ENCODE measurements at regions not wholly inside any gene's neighbourhood (a gene's known extent, or its start where the extent isn't known, plus 50 kb on each side); places are given as distances from the start of the nearest gene placed in this dataset.
"Not testable (repeated sequence)": the region's sequence is repeated elsewhere in the genome, so short reads cannot be mapped to it uniquely, and the experiment has no call there.

DNA sequence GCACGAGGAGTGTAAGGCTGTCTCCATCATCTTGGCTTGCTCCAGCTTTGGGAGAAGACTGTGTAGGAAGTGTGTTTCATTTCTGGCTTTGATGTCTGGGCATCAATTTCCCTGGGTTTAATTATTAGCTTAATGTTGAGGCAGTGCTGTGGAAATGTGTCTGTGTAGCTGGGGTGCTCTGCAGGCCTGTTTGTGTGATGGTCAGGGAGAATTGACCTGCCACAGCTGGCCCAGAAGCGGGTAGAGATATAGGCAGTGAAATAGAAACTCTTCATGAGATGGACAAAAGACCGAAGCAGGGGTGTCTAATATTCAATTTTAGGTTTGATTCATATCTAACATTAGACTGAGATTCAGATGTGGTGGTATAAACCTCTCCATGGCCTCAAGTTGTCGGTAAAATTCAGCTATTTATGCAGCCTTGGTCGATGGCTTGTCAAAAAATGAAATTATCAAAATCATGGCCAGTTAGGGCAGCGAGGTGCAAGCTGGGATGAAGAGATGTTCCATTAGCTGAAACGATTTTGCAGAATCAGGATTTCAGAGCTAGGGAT, 95.3 kb upstream of the SNX9 start:
- H3K27ac Mint-ChIP-seq, result no peak overlapping the region
- TF ChIP-seq, protein P1, sequence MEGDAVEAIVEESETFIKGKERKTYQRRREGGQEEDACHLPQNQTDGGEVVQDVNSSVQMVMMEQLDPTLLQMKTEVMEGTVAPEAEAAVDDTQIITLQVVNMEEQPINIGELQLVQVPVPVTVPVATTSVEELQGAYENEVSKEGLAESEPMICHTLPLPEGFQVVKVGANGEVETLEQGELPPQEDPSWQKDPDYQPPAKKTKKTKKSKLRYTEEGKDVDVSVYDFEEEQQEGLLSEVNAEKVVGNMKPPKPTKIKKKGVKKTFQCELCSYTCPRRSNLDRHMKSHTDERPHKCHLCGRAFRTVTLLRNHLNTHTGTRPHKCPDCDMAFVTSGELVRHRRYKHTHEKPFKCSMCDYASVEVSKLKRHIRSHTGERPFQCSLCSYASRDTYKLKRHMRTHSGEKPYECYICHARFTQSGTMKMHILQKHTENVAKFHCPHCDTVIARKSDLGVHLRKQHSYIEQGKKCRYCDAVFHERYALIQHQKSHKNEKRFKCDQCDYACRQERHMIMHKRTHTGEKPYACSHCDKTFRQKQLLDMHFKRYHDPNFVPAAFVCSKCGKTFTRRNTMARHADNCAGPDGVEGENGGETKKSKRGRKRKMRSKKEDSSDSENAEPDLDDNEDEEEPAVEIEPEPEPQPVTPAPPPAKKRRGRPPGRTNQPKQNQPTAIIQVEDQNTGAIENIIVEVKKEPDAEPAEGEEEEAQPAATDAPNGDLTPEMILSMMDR (conservative IDR thresholded peaks at IDR 0.05), result no peak
- no peak overlapping the region for H3K4me3 Mint-ChIP-seq
- H3K9me3 Mint-ChIP-seq, result peaks cover 4% of the 10 kb centered on the region
- no peak for DNase-seq (ENCODE audit: extremely low spot score, unreplicated experiment)
- peaks cover 3% of the 10 kb centered on the region for H3K27me3 Mint-ChIP-seq
- H3K4me1 Mint-ChIP-seq (ENCODE audit: unreplicated experiment), result peaks cover 7% of the 10 kb centered on the region
- H3K36me3 Mint-ChIP-seq, result peaks cover 3% of the 10 kb centered on the region

DNA sequence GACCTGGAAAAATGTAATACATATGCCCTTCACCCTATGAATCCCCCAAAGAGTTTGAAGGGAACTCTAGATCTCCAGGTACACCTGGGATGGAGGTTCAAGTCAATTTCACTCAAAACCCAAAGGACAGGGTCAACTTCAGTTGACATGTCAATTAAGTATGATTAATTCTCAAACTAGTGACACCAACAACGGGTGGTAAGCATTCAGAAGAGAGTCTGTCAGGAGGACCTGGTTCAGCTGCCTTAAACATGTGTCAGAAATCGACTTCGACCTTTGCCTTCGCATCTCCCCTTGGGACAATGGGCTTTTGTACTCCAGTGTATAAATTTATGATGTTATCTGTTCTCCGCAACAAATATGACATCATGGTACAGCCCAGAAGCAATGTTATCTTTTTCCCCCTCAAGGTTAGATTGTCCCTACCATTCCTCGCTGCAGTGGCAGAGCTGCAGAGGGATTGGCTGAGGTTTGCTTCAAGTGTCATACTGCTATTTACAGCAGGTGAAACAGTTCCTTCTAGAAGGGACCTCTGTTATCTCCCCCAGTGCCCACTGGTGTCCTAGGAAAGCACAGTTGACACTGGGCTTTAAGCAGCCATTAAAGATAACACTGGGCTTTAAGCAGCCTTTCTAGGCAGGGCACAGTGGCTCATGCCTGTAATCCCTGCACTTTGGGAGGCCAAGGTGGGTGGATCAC, 94.7 kb upstream of the SNX9 start:
- peaks cover 7% of the 10 kb centered on the region for H3K4me1 Mint-ChIP-seq (ENCODE audit: unreplicated experiment)
- no peak overlapping the region for H3K4me3 Mint-ChIP-seq
- peaks cover 4% of the 10 kb centered on the region for H3K9me3 Mint-ChIP-seq
- TF ChIP-seq, protein P1 (conservative IDR thresholded peaks at IDR 0.05), result no peak
- no peaks in the 10 kb centered on the region for H3K27me3 Mint-ChIP-seq
- peaks cover 3% of the 10 kb centered on the region for H3K36me3 Mint-ChIP-seq
- no peak overlapping the region for H3K27ac Mint-ChIP-seq
- DNase-seq (ENCODE audit: extremely low spot score, unreplicated experiment), result no peak

DNA sequence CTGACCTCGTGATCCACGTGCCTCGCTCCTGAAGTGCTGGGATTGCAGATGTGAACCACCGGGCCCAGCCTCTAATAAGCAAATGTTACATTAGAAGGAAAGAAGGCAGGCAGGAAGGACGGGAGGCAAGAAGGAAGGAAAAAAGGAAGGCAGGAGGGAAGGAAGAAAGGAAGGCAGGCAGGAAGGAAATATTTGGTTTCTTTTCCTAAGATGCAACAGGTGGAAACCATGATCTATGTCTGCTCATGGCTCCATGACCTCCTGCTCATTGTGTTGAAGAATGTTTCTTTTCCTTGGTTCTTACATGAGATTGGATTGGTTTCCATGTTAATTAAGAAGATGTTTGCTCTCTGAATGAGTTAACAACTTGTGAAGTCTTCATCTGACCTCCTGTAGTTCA, 91.8 kb upstream of the SNX9 start:
- H3K36me3 Mint-ChIP-seq, result peaks cover under 1% of the 10 kb centered on the region
- no peaks in the 10 kb centered on the region for H3K27me3 Mint-ChIP-seq
- DNase-seq (ENCODE audit: extremely low spot score, unreplicated experiment), result no peak
- TF ChIP-seq, protein P1 (conservative IDR thresholded peaks at IDR 0.05), result no peak
- no peak overlapping the region for H3K27ac Mint-ChIP-seq
- peaks cover 2% of the 10 kb centered on the region for H3K9me3 Mint-ChIP-seq
- H3K4me3 Mint-ChIP-seq, result no peak overlapping the region
- H3K4me1 Mint-ChIP-seq (ENCODE audit: unreplicated experiment), result peaks cover 7% of the 10 kb centered on the region

DNA sequence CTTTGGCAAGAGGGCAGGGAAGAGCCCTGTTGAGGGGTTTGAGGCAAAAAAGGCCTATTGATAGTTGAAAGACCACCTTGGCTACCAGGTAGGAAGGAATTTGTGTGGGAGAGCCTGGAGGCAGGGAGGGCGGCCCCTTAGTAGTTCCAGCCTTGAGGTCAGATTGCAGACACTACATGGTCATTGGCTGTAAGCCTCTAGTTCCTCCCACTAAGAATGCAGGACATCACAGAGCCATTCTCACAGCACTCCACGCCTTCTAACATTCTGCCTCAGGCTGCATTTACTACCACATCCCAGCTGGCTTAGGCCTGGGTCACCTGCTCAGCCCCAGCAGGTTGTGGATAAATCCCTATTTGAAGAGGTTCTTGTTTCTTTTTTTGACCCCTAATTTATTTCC, 91.0 kb upstream of the SNX9 start:
- no peak overlapping the region for H3K4me3 Mint-ChIP-seq
- H3K27ac Mint-ChIP-seq, result no peak overlapping the region
- no peaks in the 10 kb centered on the region for H3K9me3 Mint-ChIP-seq
- peaks cover 7% of the 10 kb centered on the region for H3K4me1 Mint-ChIP-seq (ENCODE audit: unreplicated experiment)
- no peaks in the 10 kb centered on the region for H3K36me3 Mint-ChIP-seq
- TF ChIP-seq, protein P1 (conservative IDR thresholded peaks at IDR 0.05), result no peak
- no peaks in the 10 kb centered on the region for H3K27me3 Mint-ChIP-seq
- DNase-seq (ENCODE audit: extremely low spot score, unreplicated experiment), result no peak

DNA sequence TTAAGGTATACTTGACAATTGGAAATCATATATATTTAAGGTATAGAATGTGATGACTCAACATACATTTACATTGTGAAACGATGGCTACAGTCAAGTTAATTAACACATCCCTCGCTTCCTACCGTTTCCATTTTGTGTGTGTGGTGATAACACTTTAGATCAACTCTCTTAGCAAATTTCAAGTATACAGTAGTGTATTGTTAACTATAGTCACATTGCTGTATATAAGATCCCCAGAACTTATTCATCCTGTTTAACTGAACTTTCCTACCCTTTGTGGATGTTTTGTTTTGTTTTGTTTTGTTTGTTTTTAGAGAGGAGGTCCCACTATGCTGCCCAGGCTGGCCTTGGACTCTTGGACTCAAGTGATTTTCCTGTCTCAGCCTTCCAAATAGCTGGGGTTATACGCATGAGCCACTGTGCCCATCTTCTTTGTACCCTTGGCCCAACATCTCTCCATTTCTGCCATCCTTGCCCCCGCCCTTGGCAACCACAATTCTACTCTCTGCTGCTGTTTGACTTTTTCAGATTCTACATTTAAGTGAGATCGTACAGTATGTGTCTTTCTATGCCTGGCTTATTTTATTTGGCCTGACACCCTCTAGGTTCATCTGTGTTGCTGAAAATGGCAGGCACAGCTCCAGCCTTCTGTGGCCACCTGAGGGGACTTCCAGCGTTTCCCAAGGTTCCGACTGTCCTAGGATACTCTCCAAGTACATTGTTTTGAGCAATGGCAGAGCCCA, 90.5 kb upstream of the SNX9 start:
- TF ChIP-seq, protein P1 (conservative IDR thresholded peaks at IDR 0.05), result no peak
- Mint-ChIP-seq H3K36me3 (no peaks in the 10 kb centered on the region), H3K27ac (no peak overlapping the region), H3K9me3 (peaks cover under 1% of the 10 kb centered on the region), H3K4me1 (ENCODE audit: unreplicated experiment) (peaks cover 4% of the 10 kb centered on the region), H3K4me3 (no peak overlapping the region), H3K27me3 (no peaks in the 10 kb centered on the region)
- DNase-seq (ENCODE audit: extremely low spot score, unreplicated experiment), result no peak

DNA sequence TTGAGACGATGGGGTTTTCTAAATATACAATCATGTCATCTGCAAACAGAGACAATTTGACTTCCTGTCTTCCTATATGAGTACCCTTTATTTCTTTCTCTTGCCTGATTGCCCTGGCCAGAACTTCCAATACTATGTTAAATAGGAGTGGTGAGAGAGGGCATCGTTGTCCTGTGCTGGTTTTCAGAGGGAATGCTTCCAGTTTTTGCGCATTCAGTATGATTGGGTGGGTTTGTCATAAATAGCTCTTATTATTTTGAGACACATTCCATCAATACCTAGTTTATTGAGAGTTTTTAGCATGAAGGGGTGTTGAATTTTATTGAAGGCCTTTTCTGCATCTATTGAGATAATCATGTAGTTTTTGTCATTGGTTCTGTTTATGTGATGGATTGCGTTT, 86.5 kb upstream of the SNX9 start:
- not testable (repeated sequence) for H3K27me3 Mint-ChIP-seq; H3K36me3 Mint-ChIP-seq; DNase-seq (ENCODE audit: extremely low spot score, unreplicated experiment); H3K4me1 Mint-ChIP-seq (ENCODE audit: unreplicated experiment); H3K27ac Mint-ChIP-seq; H3K4me3 Mint-ChIP-seq; H3K9me3 Mint-ChIP-seq
